ENCODE measurements at regions not wholly inside any gene's neighbourhood (a gene's known extent, or its start where the extent isn't known, plus 50 kb on each side); places are given as distances from the start of the nearest gene placed in this dataset.
A peak's percentile ranks its signal among the peaks of the same experiment; 100 is the strongest.

DNA sequence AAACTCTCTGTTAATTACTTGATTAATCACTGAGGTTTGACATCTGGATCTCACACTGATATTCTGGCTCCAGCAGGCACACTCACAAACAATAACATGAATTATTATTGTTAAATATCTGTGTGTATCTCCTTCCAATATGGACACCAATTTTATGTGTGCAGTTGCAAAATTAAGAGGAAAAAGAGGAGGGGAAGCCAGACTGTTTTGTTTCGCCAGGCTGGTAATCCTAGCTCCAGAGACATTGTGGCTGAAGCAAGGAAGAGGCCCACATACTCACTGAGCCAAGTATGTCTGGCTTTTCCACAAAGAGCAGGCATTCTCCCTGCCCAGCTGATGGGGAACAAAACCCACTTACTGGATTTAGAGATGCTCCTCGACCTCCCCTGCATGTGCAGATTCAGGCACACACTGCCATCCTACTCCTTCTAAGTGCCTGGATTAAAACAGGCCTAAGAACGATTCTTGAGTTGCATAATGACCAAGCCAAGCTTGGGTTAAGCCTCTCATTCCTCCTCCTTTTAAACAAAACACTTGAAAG lies 181.9 kb downstream of the ESM1 start:
- ATAC-seq (no peak), DNase-seq (no peak)
- 49% methylated on average over 3 of the region's 3 CpGs for WGBS (ENCODE audit: insufficient coverage, low coverage, low lambda C conversion rate, missing lambda C conversion rate)

DNA sequence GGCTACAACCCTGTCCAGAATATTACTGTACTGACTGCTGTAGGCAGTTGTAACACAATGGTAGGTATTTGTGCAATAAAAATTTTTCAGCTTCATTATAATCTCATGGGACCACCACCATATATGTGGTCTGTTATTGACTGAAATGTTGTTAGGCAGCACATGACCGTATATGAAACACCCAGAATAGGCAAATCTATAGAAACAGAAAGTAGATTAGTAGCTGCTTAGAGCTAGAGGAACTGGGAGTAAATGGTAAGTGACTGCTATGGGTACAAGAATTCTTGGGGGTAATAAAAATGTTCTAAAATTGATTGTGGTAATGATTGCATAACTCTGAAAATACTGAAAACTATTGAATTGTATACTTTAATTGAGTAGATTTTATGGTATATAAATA lies 185.7 kb downstream of the ESM1 start:
- TF ChIP-seq POLR2A (IDR thresholded peaks at IDR 0.05) = no peak
- TF ChIP-seq, protein P1, sequence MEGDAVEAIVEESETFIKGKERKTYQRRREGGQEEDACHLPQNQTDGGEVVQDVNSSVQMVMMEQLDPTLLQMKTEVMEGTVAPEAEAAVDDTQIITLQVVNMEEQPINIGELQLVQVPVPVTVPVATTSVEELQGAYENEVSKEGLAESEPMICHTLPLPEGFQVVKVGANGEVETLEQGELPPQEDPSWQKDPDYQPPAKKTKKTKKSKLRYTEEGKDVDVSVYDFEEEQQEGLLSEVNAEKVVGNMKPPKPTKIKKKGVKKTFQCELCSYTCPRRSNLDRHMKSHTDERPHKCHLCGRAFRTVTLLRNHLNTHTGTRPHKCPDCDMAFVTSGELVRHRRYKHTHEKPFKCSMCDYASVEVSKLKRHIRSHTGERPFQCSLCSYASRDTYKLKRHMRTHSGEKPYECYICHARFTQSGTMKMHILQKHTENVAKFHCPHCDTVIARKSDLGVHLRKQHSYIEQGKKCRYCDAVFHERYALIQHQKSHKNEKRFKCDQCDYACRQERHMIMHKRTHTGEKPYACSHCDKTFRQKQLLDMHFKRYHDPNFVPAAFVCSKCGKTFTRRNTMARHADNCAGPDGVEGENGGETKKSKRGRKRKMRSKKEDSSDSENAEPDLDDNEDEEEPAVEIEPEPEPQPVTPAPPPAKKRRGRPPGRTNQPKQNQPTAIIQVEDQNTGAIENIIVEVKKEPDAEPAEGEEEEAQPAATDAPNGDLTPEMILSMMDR (IDR thresholded peaks at IDR 0.05) = no peak
- intact Hi-C loops (cut with DNase I) = no loop called here
- Histone ChIP-seq H3K4me1 (no peaks in the 10 kb centered on the region), H3K4me3 (no peak overlapping the region), H3K9me3 (no peaks in the 10 kb centered on the region), H3K27me3 (no peaks in the 10 kb centered on the region), H3K36me3 (no peaks in the 10 kb centered on the region), H3K27ac (no peak overlapping the region)
- ATAC-seq = peak in 1 of 4 donors; percentile 33
- DNase-seq = no peak
- WGBS (ENCODE audit: insufficient coverage, low coverage, low lambda C conversion rate, missing lambda C conversion rate) = 100% methylated on average over 1 of the region's 1 CpG

More for the DNA sequence above, 181.9 kb downstream of the ESM1 start:
- no peaks in the 10 kb centered on the region for H3K9me3 ChIP-seq
- TF ChIP-seq, protein P1 (IDR thresholded peaks at IDR 0.05) = no peak
- TF ChIP-seq POLR2A (IDR thresholded peaks at IDR 0.05) = no peak
- H3K4me3 ChIP-seq = no peak overlapping the region
- no peaks in the 10 kb centered on the region for H3K27me3 ChIP-seq
- no peaks in the 10 kb centered on the region for H3K4me1 ChIP-seq
- H3K27ac ChIP-seq = no peak overlapping the region
- no peaks in the 10 kb centered on the region for H3K36me3 ChIP-seq
- intact Hi-C loops (cut with DNase I) = no loop called here

DNA sequence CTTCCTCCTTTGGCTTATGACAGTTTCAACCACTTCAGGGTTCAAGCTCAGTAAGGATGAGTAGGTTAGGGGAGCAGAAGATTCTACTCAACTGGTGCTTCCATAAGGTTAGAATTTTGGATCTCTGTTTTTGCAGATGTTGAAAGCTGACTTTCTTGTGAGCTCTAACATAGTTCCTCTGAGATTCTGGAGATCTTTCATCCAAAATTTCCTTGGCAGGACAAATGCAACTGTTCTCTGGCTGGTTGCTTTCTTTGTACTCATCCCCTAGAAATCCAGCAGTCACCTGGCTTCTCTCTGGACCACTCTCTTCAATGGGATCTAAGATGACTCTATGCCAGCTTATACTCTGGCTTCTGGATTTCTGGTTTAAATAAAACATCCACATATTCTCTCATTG lies 189.6 kb downstream of the ESM1 start:
- no peaks in the 10 kb centered on the region for H3K9me3 ChIP-seq
- no peak overlapping the region for H3K27ac ChIP-seq
- DNase-seq (no peak), ATAC-seq (no peak)
- no peaks in the 10 kb centered on the region for H3K4me1 ChIP-seq
- TF ChIP-seq POLR2A (IDR thresholded peaks at IDR 0.05) = no peak
- TF ChIP-seq, protein P1 (IDR thresholded peaks at IDR 0.05) = no peak
- no peaks in the 10 kb centered on the region for H3K27me3 ChIP-seq
- intact Hi-C loops (cut with DNase I) = no loop called here
- no peak overlapping the region for H3K4me3 ChIP-seq
- H3K36me3 ChIP-seq = no peaks in the 10 kb centered on the region

DNA sequence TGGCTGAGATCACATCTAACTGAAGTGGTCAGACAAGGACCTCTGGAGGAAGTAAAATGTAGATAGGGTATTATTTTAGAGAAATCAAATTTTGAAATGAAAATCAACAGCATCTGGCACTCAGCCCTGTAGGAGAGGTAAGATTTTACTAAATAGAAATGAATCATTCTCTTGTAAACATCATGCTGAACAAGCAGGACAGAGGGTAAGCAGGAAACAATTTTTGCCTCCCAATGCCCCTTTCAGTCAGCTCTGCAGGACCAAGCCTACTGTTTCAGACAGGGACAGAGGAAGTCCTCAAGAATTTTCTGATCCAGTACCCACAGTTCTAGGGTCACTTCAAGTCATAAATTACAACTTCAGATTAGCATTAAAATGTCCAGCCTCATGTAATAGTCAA lies 190.1 kb downstream of the ESM1 start:
- intact Hi-C loops (cut with DNase I) = no loop called here
- no peak overlapping the region for H3K4me3 ChIP-seq
- H3K4me1 ChIP-seq = no peaks in the 10 kb centered on the region
- no peak for TF ChIP-seq POLR2A (IDR thresholded peaks at IDR 0.05)
- TF ChIP-seq, protein P1 (IDR thresholded peaks at IDR 0.05) = no peak
- DNase-seq (no peak), ATAC-seq (peak; percentile 27 to 84 (median 60))
- no peaks in the 10 kb centered on the region for H3K27me3 ChIP-seq
- H3K9me3 ChIP-seq = no peaks in the 10 kb centered on the region
- no peak overlapping the region for H3K27ac ChIP-seq
- H3K36me3 ChIP-seq = no peaks in the 10 kb centered on the region

Data from right lobe of liver (tissue), 6 donors.